ENCODE measurements at regions not wholly inside any gene's neighbourhood (a gene's known extent, or its start where the extent isn't known, plus 50 kb on each side); places are given as distances from the start of the nearest gene placed in this dataset.

- in situ Hi-C loops (cut with HindIII; ENCODE audit: low pct_unique_long_range_greater_than_20kb, low sequenced_read_pairs): no loop called here
These were observed 76.6 kb upstream of the LMO1 start for GRCh38 chr11:8340296-8340695.

DNA sequence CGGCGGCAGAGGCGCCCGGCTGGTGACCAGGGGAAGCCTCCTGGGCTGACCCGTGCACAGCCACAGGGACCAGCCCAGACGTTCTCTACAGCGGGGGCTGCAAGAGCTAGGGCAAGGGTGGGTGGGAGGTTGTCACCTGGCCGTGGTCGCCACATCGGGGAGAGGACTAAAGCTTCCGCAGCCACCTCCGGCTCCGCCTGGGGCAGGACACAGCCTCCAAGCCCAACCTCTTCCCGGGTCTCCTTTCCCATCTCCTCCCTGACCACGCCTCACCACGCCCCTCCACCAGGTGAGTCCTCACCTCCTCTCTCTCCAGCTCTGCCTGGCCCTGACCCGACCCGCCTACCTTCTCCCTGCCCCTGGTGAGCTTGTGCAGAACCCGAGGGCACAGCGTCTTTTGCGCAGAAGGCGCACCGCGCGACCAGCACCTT, 75.9 kb upstream of the LMO1 start:
- DNase-seq (ENCODE audit: low read depth): no peak
- in situ Hi-C loops (cut with HindIII; ENCODE audit: low pct_unique_long_range_greater_than_20kb, low sequenced_read_pairs): no loop called here

More at GRCh38 chr11:8340296-8340695, 76.6 kb upstream of the LMO1 start:
- DNase-seq (ENCODE audit: low read depth): no peak

- no peak for DNase-seq (ENCODE audit: low read depth)
- in situ Hi-C loops (cut with HindIII; ENCODE audit: low pct_unique_long_range_greater_than_20kb, low sequenced_read_pairs): no loop called here
These were observed 74.5 kb upstream of the LMO1 start for GRCh38 chr11:8338138-8338537.

DNA sequence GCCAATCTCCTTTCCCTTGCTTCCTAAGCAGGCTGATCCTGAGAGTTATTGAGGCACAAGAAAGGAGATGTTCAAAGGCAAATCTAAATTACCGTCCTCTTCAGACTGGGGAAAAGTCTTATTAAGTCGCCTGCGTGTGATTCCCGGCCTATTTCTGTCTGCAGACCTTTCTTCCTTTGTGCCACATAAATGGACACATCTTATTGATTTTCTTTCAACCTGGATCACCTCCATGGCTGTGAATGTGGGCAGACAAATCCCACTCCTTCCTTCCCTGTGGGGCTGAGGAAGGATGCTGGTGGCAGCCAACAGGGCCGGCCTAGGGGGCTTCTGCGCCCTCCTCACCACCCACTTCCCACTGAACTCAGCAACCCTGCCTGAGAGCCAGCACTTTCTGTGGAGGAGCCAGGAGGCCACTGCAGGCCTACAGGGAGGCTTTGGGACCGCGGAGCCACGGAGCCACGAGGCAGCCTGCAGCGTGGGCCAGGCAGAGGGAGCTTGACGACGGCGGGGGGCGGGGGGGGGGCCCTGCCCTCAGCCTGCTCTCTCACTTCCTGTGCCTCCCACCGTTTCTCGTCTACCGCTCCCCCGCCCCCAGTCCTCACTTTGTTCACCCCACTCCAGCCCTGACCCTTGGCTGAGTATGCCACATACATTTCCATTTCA, 73.6 kb upstream of the LMO1 start:
- in situ Hi-C loops (cut with HindIII; ENCODE audit: low pct_unique_long_range_greater_than_20kb, low sequenced_read_pairs): no loop called here
- DNase-seq (ENCODE audit: low read depth): no peak

- no peak for DNase-seq (ENCODE audit: low read depth)
- in situ Hi-C loops (cut with HindIII; ENCODE audit: low pct_unique_long_range_greater_than_20kb, low sequenced_read_pairs): no loop called here
These were observed 72.9 kb upstream of the LMO1 start for GRCh38 chr11:8336356-8337129.

DNA sequence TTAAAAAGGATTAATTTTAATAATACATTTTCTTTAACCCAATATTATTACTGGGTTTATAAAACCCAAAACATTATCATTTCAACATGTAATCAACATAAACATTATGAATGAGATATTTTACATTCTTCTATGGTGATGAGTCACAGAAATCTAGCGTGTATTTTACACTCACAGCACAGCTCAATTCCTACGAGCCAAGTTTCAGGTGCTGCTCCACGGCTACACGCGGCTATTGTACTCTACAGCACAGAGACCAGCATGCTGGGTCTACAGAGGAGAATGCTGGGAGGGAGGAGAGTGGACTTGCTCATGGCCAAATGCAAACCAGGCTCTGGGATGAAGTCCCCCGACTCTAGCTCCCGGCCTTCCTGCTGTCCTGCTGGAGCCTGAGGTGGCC, 72.0 kb upstream of the LMO1 start:
- no peak for DNase-seq (ENCODE audit: low read depth)
- in situ Hi-C loops (cut with HindIII; ENCODE audit: low pct_unique_long_range_greater_than_20kb, low sequenced_read_pairs): no loop called here

GRCh38 chr11:8335186-8335585, 71.5 kb upstream of the LMO1 start:
- in situ Hi-C loops (cut with HindIII; ENCODE audit: low pct_unique_long_range_greater_than_20kb, low sequenced_read_pairs): no loop called here
- DNase-seq (ENCODE audit: low read depth): no peak

DNA sequence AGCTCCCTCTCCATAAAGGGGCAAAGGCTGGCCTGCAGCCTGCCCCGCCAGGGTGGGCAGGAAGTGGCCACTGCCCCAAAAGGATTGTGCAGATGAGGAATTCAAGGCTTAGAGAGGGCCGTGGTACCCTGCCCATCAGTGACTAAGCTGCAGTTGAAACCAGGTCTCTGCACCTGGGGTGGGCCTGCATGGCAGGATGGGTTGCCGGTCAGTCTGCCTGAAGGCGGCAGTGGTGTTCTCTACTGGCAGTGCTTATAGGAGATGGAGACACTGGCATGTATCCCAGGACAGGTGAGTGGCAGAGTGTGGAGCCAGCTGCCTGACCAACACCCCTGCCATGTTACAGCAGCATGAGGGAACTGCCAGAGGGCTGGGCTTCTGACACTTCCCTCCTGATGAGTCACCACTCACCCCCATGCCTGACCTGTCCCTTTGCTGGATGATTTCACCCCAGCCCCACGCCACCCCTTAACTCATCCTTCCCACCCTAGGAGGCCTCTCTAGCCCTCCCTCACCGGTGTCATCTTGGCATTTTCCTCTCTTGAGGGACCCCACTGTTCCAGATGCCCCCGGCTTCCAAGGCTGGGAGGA, 70.2 kb upstream of the LMO1 start:
- in situ Hi-C loops (cut with HindIII; ENCODE audit: low pct_unique_long_range_greater_than_20kb, low sequenced_read_pairs): no loop called here
- peak; percentile 21 for DNase-seq (ENCODE audit: low read depth)

GRCh38 chr11:8333376-8333775, 69.7 kb upstream of the LMO1 start:
- no peak for DNase-seq (ENCODE audit: low read depth)
- in situ Hi-C loops (cut with HindIII; ENCODE audit: low pct_unique_long_range_greater_than_20kb, low sequenced_read_pairs): no loop called here

DNA sequence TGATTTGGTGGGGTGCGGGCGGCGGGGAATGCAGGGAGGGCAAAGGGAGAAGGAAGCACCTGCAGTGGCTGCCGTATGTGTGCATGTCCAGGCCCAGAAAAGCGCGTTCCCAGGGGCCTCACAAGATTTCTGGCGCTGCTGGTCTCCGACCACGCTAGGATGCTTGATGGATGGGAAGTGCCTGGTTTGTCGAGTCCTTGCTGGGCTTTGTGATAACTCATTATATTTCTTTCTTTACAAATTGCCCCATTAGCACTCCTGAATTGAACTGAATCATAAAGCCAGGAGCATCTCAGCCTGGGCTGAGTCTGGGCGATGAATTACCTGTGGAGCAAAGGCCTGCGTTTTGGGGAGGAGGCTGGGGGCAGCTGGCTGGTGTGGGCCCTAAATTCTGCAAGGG, 69.2 kb upstream of the LMO1 start:
- in situ Hi-C loops (cut with HindIII; ENCODE audit: low pct_unique_long_range_greater_than_20kb, low sequenced_read_pairs): no loop called here
- DNase-seq (ENCODE audit: low read depth): no peak

DNA sequence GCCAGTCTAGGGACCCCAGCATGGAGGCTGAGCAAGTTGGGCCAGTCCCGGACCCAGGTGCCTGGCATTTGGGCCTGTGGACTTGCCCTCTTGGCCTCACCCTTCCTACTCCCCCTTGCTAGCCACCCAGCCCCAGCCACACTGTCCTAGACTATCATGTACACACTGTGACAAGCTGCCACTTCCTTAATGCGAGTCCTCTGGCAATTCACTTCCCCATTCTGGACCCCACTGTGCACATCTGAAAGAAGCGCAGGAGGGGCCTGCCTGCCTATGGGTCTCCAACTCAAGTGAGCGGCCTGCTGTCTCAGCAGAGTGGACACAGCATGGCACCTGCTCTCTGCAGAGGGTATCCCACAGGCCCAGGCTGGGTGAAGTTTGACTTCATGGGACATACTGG, 68.5 kb upstream of the LMO1 start:
- DNase-seq (ENCODE audit: low read depth): no peak
- in situ Hi-C loops (cut with HindIII; ENCODE audit: low pct_unique_long_range_greater_than_20kb, low sequenced_read_pairs): no loop called here

DNA sequence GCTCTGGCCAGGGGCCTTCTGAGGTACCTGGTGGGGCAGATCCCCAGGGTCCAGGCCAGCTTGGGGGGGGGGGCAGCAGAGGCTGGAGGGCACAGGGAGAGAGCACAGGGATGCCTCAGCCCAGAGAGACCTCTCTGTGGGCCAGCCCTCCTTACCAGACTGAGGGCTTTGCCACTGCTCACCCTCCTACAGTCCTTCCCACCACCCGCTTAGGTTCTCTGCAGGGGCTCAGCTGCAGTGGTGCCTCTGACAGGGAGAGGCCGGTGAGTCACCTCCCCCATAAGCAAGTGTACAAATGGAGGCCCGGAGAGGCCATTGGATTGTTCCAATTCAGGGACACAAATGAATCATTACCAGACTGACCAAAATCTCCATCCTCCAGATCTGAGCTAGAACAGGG, 68.1 kb upstream of the LMO1 start:
- in situ Hi-C loops (cut with HindIII; ENCODE audit: low pct_unique_long_range_greater_than_20kb, low sequenced_read_pairs): no loop called here
- no peak for DNase-seq (ENCODE audit: low read depth)

GRCh38 chr11:8330896-8331295, 67.2 kb upstream of the LMO1 start:
- DNase-seq (ENCODE audit: low read depth): no peak
- in situ Hi-C loops (cut with HindIII; ENCODE audit: low pct_unique_long_range_greater_than_20kb, low sequenced_read_pairs): no loop called here

GRCh38 chr11:8330404-8330803, 66.7 kb upstream of the LMO1 start:
- DNase-seq (ENCODE audit: low read depth): no peak
- in situ Hi-C loops (cut with HindIII; ENCODE audit: low pct_unique_long_range_greater_than_20kb, low sequenced_read_pairs): no loop called here

DNA sequence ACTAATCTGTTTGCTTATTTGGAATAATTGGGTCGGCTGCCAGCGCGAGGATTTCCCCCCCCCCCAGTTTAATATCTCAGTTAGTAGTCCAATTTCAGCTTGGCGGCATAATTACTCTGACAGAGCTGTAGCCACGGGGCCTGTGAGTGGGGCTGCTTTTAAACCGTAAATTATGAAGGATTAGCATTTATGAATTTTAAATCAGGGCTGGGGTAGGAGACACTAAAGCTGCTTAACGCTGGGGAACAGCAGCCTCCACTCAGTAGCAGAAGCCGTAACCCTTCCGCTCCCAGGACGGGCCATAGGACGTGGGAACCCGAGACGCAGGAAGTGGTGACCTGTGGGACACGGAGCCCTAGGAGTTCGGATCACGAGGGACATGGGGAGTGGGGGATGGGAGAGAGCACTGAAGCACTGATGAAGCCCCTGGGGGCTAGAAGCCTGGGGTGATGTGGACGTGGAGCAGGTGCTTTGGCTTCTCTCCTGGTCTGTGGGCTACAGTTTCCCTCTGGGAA, 66.2 kb upstream of the LMO1 start:
- DNase-seq (ENCODE audit: low read depth): no peak
- in situ Hi-C loops (cut with HindIII; ENCODE audit: low pct_unique_long_range_greater_than_20kb, low sequenced_read_pairs): no loop called here

DNA sequence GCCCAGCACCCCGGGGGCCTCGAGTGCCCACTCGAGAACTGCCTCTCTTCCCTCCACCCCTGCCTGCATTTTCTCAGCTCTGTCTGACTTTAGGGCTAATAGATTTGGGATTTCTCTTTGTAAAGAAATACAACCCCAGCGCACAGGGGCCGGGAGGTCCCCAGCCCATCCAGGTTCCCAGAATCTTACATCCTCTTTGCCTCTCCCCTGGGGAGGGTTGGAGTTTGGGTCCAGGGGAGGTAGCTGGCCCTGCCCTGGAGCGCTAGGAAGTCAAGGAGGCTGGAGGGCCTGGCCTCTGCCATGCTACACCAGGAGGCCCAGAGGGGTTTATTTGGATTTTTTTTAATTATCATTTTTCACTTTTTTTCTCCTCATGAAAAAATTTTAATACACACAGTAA, 65.7 kb upstream of the LMO1 start:
- no peak for DNase-seq (ENCODE audit: low read depth)
- in situ Hi-C loops (cut with HindIII; ENCODE audit: low pct_unique_long_range_greater_than_20kb, low sequenced_read_pairs): no loop called here

- in situ Hi-C loops (cut with HindIII; ENCODE audit: low pct_unique_long_range_greater_than_20kb, low sequenced_read_pairs): no loop called here
These were observed 65.2 kb upstream of the LMO1 start for GRCh38 chr11:8328848-8329330.

GRCh38 chr11:8328231-8328794, 64.6 kb upstream of the LMO1 start:
- DNase-seq (ENCODE audit: low read depth): no peak
- in situ Hi-C loops (cut with HindIII; ENCODE audit: low pct_unique_long_range_greater_than_20kb, low sequenced_read_pairs): no loop called here

More at GRCh38 chr11:8328848-8329330, 65.2 kb upstream of the LMO1 start:
- DNase-seq (ENCODE audit: low read depth): peak; percentile 85

- in situ Hi-C loops (cut with HindIII; ENCODE audit: low pct_unique_long_range_greater_than_20kb, low sequenced_read_pairs): no loop called here
These were observed 64.1 kb upstream of the LMO1 start for GRCh38 chr11:8327761-8328192.

More at GRCh38 chr11:8327761-8328192, 64.1 kb upstream of the LMO1 start:
- DNase-seq (ENCODE audit: low read depth): no peak
